Myocyte (in vitro differentiated cells): ENCODE measurements at regions not wholly inside any gene's neighbourhood (a gene's known extent, or its start where the extent isn't known, plus 50 kb on each side); places are given as distances from the start of the nearest gene placed in this dataset.
"Not testable (repeated sequence)": the region's sequence is repeated elsewhere in the genome, so short reads cannot be mapped to it uniquely, and the experiment has no call there.

Source experiments
- DNase-seq: peaks from one replicate; pipeline ENCODE4 v3.0.0-alpha.2; 2012; ENCODE audit warnings: low read depth

DNA sequence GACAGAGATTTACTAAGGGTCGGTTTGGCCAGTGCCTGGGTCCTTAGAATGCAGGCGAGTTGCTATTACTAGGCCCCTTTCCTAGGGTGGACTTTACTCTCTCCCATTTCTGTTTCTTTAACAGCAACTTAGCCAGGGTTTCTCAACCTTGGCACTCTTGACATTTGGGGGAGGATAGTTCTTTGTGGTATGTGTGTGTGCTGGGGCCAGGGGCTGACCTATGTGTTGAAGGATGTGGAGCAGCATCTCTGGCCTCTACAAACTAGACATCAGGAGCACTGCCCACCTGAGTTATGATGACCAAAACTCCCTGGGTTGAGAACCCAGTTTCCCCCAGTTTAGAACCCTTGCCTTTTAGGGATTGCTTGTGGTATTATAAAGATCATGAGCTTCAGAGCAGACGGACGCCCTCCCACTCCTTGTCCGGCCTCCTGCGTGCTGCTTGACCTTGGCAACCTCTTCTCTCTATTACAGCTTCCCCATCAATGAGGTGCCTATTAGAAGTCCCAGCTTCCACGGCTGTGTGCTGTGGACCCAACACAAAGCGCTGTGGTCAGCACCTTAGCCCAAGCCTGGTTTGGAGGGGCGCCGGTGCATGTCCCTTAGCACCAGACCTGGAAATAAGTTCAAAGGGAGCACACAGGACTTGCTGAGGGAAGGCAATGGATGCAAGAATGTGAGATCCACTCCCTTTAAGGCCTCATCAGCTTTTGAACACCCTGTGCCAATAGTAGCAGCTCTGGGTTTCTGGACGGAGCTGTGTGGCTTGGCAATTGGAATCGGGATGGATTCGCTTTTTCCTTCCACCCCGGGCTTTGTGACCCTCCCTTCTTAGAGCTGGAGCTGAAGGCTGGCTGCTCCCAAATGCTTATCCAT, 239.2 kb upstream of the MAF start:
- no peak for DNase-seq

DNA sequence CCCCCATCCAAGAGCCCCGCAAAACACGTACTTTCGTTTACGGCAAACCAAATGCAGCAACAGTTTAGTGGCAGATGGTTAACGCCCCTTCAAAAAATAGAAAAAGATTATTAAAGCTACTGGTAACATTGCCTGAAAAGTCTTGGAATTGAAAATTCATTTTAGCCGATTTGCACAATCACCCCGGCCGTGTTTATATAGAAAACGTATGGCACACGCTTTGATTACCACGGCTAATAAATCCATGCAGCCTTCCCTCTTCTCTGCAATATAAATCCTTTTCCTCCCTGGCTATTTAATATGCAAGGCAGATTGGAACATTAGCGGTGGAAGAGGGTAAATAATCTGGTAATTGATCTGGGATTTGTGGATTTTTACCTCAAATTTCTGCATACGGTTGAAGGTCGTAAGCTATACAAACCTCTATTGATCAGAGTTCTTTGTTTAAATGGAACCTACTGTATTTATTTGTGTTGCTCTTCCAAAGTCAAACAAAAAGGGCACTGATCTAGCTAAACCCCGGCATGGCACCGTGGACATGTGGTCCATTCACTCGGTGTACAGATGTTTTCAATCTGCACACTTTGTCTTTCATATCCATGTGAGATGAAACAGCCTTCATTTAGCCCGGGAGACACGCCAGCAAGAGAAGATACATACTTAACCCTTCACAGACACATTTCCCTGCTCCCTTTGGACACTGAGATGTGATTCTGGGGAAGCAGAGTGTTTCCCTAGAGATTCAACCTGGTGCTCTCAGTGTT, 238.1 kb upstream of the MAF start:
- DNase-seq = no peak

DNA sequence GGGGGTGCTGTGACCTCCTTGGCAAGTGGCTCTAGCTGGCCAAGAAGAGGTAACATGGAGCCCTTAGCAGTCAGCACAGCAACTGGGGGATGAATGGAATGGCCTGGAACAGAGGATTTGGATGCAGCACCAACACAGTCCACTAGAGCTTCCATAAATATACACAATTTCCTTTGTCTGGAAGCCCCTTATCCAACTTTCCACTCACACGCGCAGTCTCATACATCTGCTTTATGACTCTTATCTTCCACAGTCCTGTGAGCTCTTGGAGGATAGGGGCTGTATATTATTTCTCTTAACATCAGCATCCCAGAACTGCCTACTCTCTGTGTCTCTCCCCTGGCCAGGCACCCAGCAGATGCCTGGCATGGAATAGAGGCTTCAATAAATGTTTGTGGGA, 235.6 kb upstream of the MAF start:
- DNase-seq = no peak

DNA sequence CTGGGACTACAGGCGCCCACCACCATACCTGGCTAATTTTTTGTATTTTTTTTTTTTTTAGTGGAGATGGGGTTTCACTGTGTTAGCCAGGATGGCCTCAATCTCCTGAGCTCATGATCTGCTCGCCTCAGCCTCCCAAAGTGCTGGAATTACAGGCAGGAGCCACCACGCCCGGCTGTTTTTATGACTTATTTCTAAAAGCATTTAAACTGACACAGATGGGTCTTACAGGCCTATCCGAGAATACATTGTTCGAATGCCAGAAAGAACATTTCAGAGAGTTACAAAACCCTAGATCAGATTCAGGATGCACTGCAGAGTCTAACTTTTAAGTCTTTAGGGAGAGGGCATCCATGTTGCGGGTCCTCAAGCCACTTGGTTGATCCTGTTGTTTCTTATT, 234.7 kb upstream of the MAF start:
- no peak for DNase-seq

DNA sequence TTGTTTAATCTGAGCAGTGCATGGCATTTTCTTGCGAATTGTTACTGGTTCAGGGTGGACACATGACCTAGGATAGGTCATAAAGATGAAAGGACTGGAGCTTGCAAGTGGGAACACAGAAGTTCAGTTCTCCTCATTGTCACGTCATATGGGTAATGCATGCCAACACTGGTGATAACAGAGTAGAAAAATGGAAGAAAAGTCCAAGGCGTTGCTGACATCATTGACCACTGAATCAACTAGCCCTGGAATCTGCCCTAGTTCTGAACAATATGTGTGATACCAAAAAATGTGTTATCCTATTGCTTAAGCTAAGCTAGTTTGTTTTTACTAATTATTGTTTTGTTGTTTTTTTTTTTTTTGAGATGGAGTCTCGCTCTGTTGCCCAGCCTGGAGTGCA, 234.2 kb upstream of the MAF start:
- DNase-seq = no peak

DNA sequence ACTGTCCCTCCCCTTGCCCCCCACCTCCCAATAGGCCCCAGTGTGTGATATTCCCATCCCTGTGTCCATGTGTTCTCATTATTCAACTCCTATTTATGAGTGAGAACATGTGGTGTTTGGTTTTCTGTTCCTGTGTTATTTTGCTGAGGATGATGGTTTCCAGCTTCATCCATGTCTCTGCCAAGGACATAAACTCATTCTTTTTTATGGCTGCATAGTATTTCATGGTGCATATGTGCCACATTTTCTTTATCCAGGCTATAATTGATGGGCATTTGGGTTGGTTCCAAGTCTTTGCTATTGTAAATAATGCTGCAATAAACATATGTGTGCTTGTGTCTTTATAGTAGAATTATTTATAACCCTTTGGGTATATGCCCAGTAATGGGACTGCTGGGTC, 233.5 kb upstream of the MAF start:
- DNase-seq = not testable (repeated sequence)

DNA sequence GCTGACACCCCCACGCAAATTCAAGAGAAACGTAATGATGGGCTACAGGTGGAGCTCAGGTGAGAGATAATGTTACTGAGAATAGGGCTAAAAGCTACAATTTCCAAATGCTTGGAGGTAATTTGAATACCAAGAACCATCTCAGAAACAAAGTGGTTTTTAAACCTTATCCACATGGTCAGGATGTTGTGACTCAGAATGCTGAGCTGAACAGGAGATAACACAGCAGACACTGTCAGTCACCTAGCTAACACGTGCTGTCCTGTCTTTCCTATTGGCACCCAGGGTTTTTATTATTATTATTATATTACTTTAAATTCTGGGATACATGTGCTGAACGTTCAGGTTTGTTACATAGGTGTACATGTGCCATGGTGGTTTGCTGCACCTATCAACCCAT, 233.0 kb upstream of the MAF start:
- DNase-seq = no peak

DNA sequence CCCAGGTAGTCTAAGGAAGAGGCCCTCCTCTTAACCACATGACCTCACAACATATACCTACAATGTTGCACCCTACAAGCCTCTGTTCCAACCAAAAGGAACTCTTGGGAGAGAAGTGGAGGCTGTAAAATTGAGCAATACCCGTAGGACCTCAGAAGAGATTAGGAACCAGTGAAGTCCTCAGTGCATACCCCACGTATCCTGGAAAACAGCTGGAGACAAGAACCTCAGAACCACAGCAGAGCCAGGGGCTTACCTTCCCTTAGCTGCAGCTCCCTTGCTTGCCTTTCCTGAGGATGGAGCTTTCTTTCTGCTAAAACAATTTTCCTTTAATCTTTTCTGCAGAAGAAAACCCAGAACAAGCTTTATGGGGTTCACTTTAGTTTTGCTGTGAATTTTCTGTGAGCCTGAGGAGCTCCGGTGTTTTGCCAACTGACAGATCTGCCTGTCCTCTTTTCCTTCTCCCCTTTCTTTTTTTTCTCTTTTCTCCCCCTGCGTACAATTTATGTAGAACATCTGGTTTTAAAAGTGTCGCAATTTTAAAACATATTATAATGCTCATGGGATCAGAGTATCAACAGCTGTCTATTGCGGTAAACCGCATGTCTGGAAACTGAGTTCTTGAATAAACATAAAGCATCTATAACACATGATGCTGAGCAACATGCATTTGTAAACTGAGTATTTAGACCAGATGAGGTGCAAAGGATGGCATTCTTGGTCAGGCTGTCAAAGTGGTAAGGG, 226.4 kb upstream of the MAF start:
- no peak for DNase-seq

DNA sequence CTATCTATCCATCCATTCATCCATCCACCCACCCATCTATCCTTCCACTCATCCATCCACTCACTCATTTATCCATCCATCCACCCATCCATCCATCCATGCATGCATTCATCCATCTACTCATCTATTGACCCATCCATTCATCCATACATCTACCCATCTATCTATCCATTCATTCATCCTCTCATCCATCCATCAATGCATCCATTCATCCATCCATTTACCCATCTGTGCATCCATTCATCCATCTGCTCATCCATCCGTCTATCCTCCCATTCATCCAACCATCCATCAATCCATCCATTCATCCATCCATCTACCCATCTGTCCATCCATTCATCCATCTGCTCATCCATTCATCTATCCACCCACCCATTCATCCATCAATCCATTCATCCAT, 224.5 kb upstream of the MAF start:
- DNase-seq = no peak

DNA sequence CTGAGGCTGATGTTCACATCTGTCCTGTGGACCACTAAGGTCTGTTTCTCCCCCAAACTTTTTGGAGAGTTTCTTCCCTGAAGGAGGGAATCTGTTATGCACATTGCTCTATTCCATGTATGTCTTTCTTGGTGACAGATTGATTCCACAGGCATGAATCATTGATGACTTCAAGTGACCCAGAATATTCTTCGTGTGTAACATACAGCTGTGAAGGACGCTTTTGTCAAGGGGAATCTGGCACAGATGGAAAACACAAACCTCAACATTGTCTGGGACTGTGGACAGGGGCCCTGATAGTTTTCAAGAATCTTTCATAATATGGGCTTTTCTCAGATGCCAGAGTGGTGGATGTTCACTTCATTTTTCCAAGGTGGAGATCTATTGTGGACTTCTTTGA, 223.1 kb upstream of the MAF start:
- DNase-seq = peak; percentile 9

DNA sequence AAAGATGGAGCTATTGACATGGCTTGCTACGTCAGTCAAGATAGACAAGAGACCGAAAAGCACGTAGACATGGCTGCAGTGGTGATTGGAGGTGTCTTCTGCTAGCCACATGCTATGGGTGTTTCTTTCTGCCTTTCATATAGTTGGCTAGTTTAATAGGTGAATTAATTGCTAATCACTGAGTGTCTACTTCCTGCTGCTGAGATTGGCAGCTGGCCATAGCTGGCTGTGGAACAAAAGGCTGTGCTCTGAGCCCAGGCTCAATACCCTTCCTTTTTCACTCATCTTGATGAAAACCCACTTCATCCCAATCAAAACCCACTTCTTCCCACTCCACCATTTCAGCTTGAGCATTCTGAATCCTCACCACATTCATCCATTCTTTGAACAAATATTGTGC, 221.4 kb upstream of the MAF start:
- DNase-seq = no peak

DNA sequence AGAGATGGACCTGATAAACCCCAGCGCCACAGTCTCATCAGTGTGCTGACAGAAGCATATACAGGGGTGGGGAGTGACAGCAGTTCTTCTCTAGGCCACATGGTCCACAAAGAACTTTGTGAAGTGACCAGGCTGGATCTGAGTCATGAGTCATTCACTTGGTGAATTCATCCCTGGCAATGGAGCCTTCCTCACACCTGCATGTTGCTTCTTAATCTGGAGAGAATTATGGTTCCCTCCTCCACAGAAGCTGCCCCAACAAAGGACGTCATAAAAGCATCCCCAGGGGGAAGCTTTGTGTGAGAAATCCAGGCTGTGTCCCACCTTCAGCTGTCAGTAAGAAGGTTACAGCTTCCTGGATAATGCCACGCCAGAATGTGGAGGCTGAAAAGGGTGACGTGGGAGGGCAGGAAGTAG, 215.6 kb upstream of the MAF start:
- DNase-seq = no peak

DNA sequence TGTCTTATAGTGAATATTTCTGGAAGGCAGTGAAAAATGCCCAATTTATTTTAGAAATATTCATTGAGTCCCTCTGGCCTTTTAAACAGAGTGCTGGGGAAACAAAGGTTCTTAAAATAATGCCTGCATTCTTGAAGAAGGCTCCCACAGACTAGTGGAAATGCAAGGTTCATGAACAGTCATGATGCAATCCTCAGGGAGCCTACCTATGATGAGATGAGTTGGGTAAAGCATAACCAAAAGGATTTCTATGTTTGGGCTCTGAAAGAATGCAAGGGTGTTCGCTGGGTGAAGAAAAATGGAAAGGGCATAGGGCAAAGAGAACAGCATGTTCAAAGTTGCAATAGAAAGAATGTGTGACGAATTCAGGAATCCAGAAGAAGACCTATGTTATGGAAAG, 214.5 kb upstream of the MAF start:
- no peak for DNase-seq

DNA sequence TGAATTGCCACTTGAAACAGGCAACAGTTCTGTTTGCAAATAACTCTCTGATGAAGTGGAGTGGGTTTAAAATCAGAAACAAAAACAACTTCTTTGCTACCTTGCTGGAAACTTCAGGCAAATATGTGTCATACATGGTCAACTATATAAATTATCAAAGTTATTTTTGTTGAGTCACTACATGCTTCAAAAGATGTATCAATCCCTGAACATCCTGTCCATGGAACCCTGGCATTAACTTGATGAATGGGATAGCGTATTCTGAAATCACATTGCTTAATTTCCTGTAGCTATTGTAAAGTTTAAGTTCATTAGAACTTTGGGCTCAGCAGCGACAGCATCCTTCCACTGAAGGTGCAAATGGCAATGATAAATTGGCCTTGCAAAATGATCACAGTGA, 213.6 kb upstream of the MAF start:
- DNase-seq = no peak

DNA sequence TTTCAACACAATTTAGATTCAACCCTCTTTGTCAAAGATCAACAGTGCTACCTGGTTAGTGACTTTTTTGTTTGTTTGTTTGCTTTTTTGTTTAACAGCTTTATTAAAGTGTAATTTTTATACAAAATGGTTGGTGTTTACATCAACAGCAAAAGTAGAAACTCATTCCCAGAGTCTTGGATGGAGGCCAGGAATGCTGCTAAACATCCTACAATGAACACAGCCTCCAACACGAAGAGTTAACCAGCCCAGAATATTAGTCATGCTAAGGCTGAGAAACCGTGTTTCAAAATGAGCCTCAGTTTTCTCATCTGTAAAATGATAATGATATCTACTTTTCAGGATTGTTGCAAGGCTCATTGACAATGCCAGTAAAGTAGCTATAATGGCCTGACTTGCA, 211.0 kb upstream of the MAF start:
- DNase-seq = peak; percentile 9

DNA sequence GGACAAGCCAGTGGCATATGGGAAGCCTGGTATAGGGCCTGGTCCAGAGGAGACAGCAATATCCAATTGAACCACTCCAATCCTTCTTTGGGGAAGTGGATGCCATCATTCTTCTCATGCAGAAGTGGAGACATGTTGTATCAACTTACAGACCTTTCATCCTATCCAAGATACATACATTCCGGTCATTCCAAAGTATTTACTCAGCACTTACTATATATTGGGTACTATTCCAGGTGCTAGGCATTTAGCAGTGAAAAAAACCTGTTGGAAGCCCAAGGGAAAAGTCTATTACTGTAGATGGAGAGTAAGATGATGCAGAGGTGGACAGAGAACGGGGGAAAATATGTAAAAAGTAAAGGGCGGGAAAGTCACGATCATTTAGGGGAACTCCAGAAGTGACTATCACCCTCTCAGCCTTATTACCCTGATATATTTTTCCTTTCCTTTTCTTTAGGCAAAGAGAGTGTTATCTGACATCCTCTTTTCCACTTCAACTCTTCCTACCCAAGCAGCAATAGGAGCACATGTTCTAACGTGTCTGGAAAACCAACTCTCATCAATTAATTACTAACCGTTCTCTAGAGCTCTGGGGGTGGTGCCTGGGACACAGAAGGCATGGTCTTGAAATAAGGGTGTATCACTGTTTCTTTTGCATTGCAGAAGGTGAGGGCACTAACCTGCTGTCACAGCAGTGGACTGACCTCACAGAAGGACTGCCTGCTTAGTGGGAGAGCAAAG, 210.1 kb upstream of the MAF start:
- DNase-seq = no peak

DNA sequence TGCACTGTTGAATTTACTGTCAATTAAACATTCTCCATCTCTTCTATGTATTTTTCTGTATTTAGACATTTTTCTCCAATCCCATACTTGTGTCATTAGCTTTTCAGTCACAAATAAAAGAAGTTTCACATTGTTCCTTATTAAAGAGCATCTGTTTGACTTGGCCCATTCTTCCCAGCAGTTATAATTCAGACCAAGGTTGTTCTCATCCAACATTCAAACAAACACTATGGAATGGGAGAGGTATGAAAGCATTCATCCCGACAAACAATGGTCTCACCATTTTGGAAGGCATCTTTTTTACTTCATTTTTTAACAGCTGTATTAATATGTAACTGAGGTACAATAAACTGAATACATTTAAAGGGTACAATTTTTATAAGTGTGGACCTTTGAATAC, 208.8 kb upstream of the MAF start:
- DNase-seq = no peak

DNA sequence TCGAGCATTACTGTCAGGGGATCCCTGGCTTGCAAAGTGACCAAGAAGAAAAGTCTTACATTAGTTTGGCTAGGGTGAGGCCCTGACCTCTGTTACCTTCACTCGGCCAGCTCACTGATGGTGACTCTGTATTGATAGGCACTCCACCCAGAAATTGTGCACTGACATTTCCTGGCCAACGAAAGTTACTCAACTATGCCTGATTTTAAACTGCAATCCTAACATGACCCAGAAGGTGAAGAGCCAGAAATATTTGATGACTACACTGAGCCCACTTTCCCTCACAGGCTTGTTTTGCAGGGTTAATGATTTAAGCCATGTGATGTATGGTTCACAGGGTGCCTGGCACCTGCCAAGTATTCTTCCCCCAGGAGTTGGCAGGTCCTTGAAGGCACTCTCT, 208.2 kb upstream of the MAF start:
- DNase-seq = no peak

DNA sequence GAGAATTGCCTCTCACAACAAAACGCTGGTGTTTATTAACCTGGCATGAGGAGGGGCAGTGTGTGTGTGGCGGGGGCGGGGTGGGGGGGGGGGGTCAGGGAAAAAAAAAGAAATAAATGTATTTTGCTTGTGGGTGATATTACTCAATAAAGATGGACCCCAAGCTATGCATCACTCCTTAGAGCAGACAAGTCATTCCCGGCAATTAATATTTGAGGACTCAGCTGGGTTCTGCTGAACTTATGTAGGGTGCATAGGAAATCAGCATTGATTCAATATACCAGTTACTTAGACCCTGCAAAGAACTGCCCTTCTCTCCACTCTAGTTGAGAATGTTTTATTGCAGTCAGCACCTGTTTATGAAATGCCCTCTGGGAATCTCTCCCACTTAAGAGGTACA, 206.2 kb upstream of the MAF start:
- no peak for DNase-seq

DNA sequence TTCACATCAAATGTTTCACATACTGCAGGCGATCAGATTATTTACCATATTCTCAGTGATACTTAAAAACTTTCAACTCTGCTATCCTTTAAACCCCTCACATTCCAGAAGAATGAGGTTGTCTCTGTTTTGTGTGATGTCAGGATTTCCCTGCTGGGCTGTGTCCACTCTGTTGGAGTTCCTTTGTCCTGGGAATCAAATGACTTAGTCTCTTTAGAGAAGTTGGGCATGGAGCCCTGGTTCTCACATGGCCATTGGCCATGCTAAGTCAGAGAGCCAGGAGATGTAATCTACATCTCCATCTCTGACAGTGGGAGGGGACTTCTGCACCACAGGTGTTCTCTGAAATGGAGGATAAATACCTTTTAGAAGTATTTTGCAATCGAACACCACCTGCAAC, 205.1 kb upstream of the MAF start:
- DNase-seq = peak; percentile 2

DNA sequence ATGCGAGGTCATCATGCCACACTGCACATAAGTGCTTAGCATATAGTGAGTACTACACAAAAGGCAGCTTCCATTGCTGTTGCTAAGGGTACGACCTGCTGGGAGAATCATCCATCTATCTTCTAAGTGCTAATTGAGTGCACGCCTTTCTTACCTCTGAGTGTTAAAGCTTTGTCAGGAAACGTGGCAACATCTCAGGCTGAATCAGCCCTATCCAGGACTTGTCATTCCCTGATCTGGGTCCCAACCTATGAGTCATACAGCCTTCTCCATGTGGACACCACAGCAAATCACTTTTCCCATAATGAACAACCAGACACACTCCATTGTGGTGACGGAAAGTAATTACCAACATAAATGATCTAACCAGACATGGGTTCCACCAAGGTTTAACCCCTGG, 201.1 kb upstream of the MAF start:
- no peak for DNase-seq
